ENCODE measurements at regions not wholly inside any gene's neighbourhood (a gene's known extent, or its start where the extent isn't known, plus 50 kb on each side); places are given as distances from the start of the nearest gene placed in this dataset.
"Not testable (repeated sequence)": the region's sequence is repeated elsewhere in the genome, so short reads cannot be mapped to it uniquely, and the experiment has no call there.

- Mint-ChIP-seq H3K4me3 (no peak overlapping the region), H3K36me3 (no peaks in the 10 kb centered on the region), H3K27ac (no peak overlapping the region), H3K27me3 (peaks cover 0 to 5% (median under 1%) of the 10 kb centered on the region in 5 donors), H3K9me3 (no peaks in the 10 kb centered on the region), H3K4me1 (peaks cover 2 to 13% (median 5%) of the 10 kb centered on the region in 7 donors)
- Histone ChIP-seq H3K27ac (ENCODE audit: low read depth, low read length) (no peak overlapping the region), H3K36me3 (ENCODE audit: control insufficient read depth in 2 of 3, insufficient read depth in 3 of 3, low read length in 3 of 3) (no peaks in the 10 kb centered on the region), H3K4me3 (ENCODE audit: low read length) (no peak overlapping the region), H3K4me1 (ENCODE audit: control insufficient read depth in 2 of 2, insufficient read depth in 2 of 2, low read length in 2 of 2) (no peaks in the 10 kb centered on the region), H3K9me3 (ENCODE audit: control insufficient read depth in 2 of 3, low read length in 3 of 3) (no peaks in the 10 kb centered on the region), H3K27me3 (ENCODE audit: control insufficient read depth in 2 of 2, insufficient read depth in 2 of 2, low read length in 2 of 2) (no peaks in the 10 kb centered on the region)
- POLR2A ChIA-PET, result no interaction called here
- CTCF ChIA-PET, result interaction anchor here (0.6 to 2.2 kb wide), 11 partner anchors 14 to 1179 kb away, joined by 3 to 9 read pairs (median 4); no protein-coding TSS in a partner anchor
- intact Hi-C loops (cut with micrococcal nuclease), result loop anchor here (1.0 to 10.0 kb wide), 13 partner anchors 13 to 1352 kb away; partner anchors contain the start of genes MARCHF7 (in 1 of the 2) and TANK (in 1 of the 2)
- DNase-seq (no peak), ATAC-seq (peak; percentile 34)
These were observed 96.3 kb upstream of the TANK start for GRCh38 chr2:161063946-161064306.

- Histone ChIP-seq H3K27ac (ENCODE audit: low read depth, low read length) (no peak overlapping the region), H3K27me3 (ENCODE audit: control insufficient read depth in 2 of 2, insufficient read depth in 2 of 2, low read length in 2 of 2) (no peaks in the 10 kb centered on the region), H3K9me3 (ENCODE audit: control insufficient read depth in 2 of 3, low read length in 3 of 3) (no peaks in the 10 kb centered on the region), H3K36me3 (ENCODE audit: control insufficient read depth in 2 of 3, insufficient read depth in 3 of 3, low read length in 3 of 3) (no peaks in the 10 kb centered on the region), H3K4me1 (ENCODE audit: control insufficient read depth in 2 of 2, insufficient read depth in 2 of 2, low read length in 2 of 2) (no peaks in the 10 kb centered on the region), H3K4me3 (ENCODE audit: low read length) (no peak overlapping the region)
- intact Hi-C loops (cut with micrococcal nuclease), result loop anchor here in 1 of 2 donors (10.0 kb wide), 1 partner anchor 877 kb away; no protein-coding TSS in a partner anchor
- peaks cover 0 to 11% (median 0%) of the 10 kb centered on the region in 5 donors for H3K36me3 Mint-ChIP-seq
- H3K27me3 Mint-ChIP-seq, result peaks cover 0 to 5% (median 0%) of the 10 kb centered on the region in 5 donors
- peaks cover 0 to 7% (median 0%) of the 10 kb centered on the region in 11 donors for H3K9me3 Mint-ChIP-seq
- POLR2A ChIA-PET, result no interaction called here
- ATAC-seq (no peak), DNase-seq (no peak)
- H3K27ac Mint-ChIP-seq, result no peak overlapping the region
- peaks cover 2 to 26% (median 5%) of the 10 kb centered on the region in 7 donors for H3K4me1 Mint-ChIP-seq
- CTCF ChIA-PET, result no interaction called here
- no peak overlapping the region for H3K4me3 Mint-ChIP-seq
These were observed 92.3 kb upstream of the TANK start for GRCh38 chr2:161067846-161068350.

- Mint-ChIP-seq H3K36me3 (peaks cover 0 to 18% (median 0%) of the 10 kb centered on the region in 5 donors), H3K9me3 (peaks cover 0 to 14% (median 0%) of the 10 kb centered on the region in 11 donors), H3K27ac (no peak overlapping the region), H3K4me1 (peaks cover 0 to 29% (median 1%) of the 10 kb centered on the region in 7 donors), H3K4me3 (no peak overlapping the region), H3K27me3 (peaks cover 0 to 5% (median 0%) of the 10 kb centered on the region in 5 donors)
- Histone ChIP-seq H3K27me3 (ENCODE audit: control insufficient read depth in 2 of 2, insufficient read depth in 2 of 2, low read length in 2 of 2) (no peaks in the 10 kb centered on the region), H3K4me3 (ENCODE audit: low read length) (no peak overlapping the region), H3K36me3 (ENCODE audit: control insufficient read depth in 2 of 3, insufficient read depth in 3 of 3, low read length in 3 of 3) (no peaks in the 10 kb centered on the region), H3K27ac (ENCODE audit: low read depth, low read length) (no peak overlapping the region), H3K4me1 (ENCODE audit: control insufficient read depth in 2 of 2, insufficient read depth in 2 of 2, low read length in 2 of 2) (no peaks in the 10 kb centered on the region), H3K9me3 (ENCODE audit: control insufficient read depth in 2 of 3, low read length in 3 of 3) (no peaks in the 10 kb centered on the region)
- POLR2A ChIA-PET, result interaction anchor here (0.6 kb wide), 1 partner anchor 12 kb away, joined by 3 read pairs; no protein-coding TSS in a partner anchor
- no peak for ATAC-seq
- DNase-seq, result no peak
- CTCF ChIA-PET, result no interaction called here
- intact Hi-C loops (cut with micrococcal nuclease), result loop anchor here in 1 of 2 donors (10.0 kb wide), 1 partner anchor 876 kb away; no protein-coding TSS in a partner anchor
These were observed 91.6 kb upstream of the TANK start for GRCh38 chr2:161068670-161069069.

- H3K4me3 ChIP-seq (ENCODE audit: low read length), result no peak overlapping the region
- Mint-ChIP-seq H3K4me1 (peaks cover 0 to 32% (median 0%) of the 10 kb centered on the region in 7 donors), H3K27me3 (peaks cover 0 to 4% (median 0%) of the 10 kb centered on the region in 5 donors), H3K36me3 (peaks cover 0 to 20% (median 0%) of the 10 kb centered on the region in 5 donors), H3K9me3 (peaks cover 0 to 16% (median 0%) of the 10 kb centered on the region in 11 donors), H3K4me3 (no peak overlapping the region), H3K27ac (no peak overlapping the region)
- POLR2A ChIA-PET, result no interaction called here
- ATAC-seq (no peak), DNase-seq (no peak)
- intact Hi-C loops (cut with micrococcal nuclease), result no loop called here
- no peaks in the 10 kb centered on the region for H3K27me3 ChIP-seq (ENCODE audit: control insufficient read depth in 2 of 2, insufficient read depth in 2 of 2, low read length in 2 of 2)
- H3K36me3 ChIP-seq (ENCODE audit: control insufficient read depth in 2 of 3, insufficient read depth in 3 of 3, low read length in 3 of 3), result no peaks in the 10 kb centered on the region
- CTCF ChIA-PET, result no interaction called here
- H3K9me3 ChIP-seq (ENCODE audit: control insufficient read depth in 2 of 3, low read length in 3 of 3), result no peaks in the 10 kb centered on the region
- no peaks in the 10 kb centered on the region for H3K4me1 ChIP-seq (ENCODE audit: control insufficient read depth in 2 of 2, insufficient read depth in 2 of 2, low read length in 2 of 2)
- H3K27ac ChIP-seq (ENCODE audit: low read depth, low read length), result no peak overlapping the region
These were observed 89.3 kb upstream of the TANK start for GRCh38 chr2:161070693-161071479.

DNA sequence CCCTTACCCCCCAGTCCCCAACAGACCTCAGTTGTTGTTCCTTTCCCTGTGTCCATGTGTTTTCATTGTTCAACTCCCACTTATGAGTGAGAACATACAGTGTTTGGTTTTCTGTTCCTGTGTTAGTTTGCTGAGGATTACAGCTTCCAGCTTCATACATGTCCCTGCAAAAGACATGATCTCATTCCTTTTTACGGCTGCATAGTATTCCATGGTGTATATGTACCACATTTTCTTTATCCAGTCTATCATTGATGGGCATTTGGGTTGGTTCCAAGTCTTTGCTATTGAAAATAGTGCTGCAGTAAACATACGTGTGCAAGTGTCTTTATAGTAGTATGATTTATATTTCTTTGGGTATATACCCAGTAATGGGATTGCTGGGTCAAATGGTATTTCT lies 87.8 kb upstream of the TANK start:
- H3K27me3 ChIP-seq (ENCODE audit: control insufficient read depth in 2 of 2, insufficient read depth in 2 of 2, low read length in 2 of 2); H3K4me3 ChIP-seq (ENCODE audit: low read length); DNase-seq; H3K36me3 ChIP-seq (ENCODE audit: control insufficient read depth in 2 of 3, insufficient read depth in 3 of 3, low read length in 3 of 3); H3K9me3 ChIP-seq (ENCODE audit: control insufficient read depth in 2 of 3, low read length in 3 of 3); H3K27ac ChIP-seq (ENCODE audit: low read depth, low read length); intact Hi-C loops (cut with micrococcal nuclease); ATAC-seq; H3K4me3 Mint-ChIP-seq; CTCF ChIA-PET; H3K27ac Mint-ChIP-seq; POLR2A ChIA-PET; H3K27me3 Mint-ChIP-seq: not testable (repeated sequence)
- H3K4me1 ChIP-seq (ENCODE audit: control insufficient read depth in 2 of 2, insufficient read depth in 2 of 2, low read length in 2 of 2), result peaks cover 12 to 13% of the 10 kb centered on the region in 2 donors
- peaks cover 11 to 47% (median 12%) of the 10 kb centered on the region in 7 donors for H3K4me1 Mint-ChIP-seq
- peaks cover 0 to 20% (median 0%) of the 10 kb centered on the region in 5 donors for H3K36me3 Mint-ChIP-seq
- peaks cover 0 to 16% (median 0%) of the 10 kb centered on the region in 11 donors for H3K9me3 Mint-ChIP-seq

- no peaks in the 10 kb centered on the region for H3K27me3 ChIP-seq (ENCODE audit: control insufficient read depth in 2 of 2, insufficient read depth in 2 of 2, low read length in 2 of 2)
- Mint-ChIP-seq H3K9me3 (peaks cover 0 to 24% (median 0%) of the 10 kb centered on the region in 11 donors), H3K4me3 (peak overlapping the region in 1 of 10 donors; percentile 13), H3K36me3 (peaks cover 0 to 33% (median 0%) of the 10 kb centered on the region in 5 donors), H3K27me3 (no peaks in the 10 kb centered on the region), H3K27ac (peak overlapping the region in 2 of 9 donors; percentile 19 to 72), H3K4me1 (peaks cover 24 to 63% (median 29%) of the 10 kb centered on the region in 7 donors)
- DNase-seq (no peak), ATAC-seq (no peak)
- H3K27ac ChIP-seq (ENCODE audit: low read depth, low read length), result no peak overlapping the region
- POLR2A ChIA-PET, result no interaction called here
- CTCF ChIA-PET, result interaction anchor here (0.8 kb wide), 1 partner anchor 20 kb away, joined by 3 read pairs; no protein-coding TSS in a partner anchor
- no peaks in the 10 kb centered on the region for H3K9me3 ChIP-seq (ENCODE audit: control insufficient read depth in 2 of 3, low read length in 3 of 3)
- intact Hi-C loops (cut with micrococcal nuclease), result loop anchor here in 1 of 2 donors (2.0 to 5.0 kb wide), 10 partner anchors 169 to 1788 kb away; partner anchors contain the start of genes DPP4, IFIH1, PSMD14 and WDSUB1
- peaks cover 23 to 25% of the 10 kb centered on the region in 2 donors for H3K4me1 ChIP-seq (ENCODE audit: control insufficient read depth in 2 of 2, insufficient read depth in 2 of 2, low read length in 2 of 2)
- no peaks in the 10 kb centered on the region for H3K36me3 ChIP-seq (ENCODE audit: control insufficient read depth in 2 of 3, insufficient read depth in 3 of 3, low read length in 3 of 3)
- H3K4me3 ChIP-seq (ENCODE audit: low read length), result no peak overlapping the region
These were observed 84.5 kb upstream of the TANK start for GRCh38 chr2:161075701-161076100.

Data from naive thymus-derived CD4-positive, alpha-beta T cell (primary cell).